ENCODE measurements at regions not wholly inside any gene's neighbourhood (a gene's known extent, or its start where the extent isn't known, plus 50 kb on each side); places are given as distances from the start of the nearest gene placed in this dataset.

DNA sequence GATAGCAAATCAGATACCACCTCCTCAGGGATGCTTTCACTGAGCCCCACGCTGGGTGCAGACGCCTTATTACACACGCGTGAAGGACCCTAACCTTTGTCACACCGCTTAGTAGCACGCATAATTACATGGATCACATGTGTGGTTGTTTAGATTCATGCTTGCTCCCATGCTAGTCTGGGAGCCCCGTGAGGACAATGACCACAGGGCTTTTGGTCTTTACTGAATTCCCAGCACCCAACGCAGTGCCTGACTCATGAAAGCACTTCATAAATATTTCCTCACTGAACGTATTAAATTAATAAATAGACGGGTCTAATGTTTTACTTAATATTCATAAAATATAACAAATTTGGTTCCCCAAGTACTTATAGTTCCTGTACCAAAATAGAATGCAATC, 132.5 kb downstream of the ALDH8A1 start:
- no peaks in the 10 kb centered on the region for H4K20me1 ChIP-seq (ENCODE audit: control insufficient read depth, extremely low read depth, insufficient read depth, low read length)
- H3K9ac ChIP-seq (ENCODE audit: insufficient read depth, low read length) = no peak overlapping the region
- no peaks in the 10 kb centered on the region for H3K27me3 ChIP-seq (ENCODE audit: control insufficient read depth, insufficient read depth, low read length)
- no peak overlapping the region for H3K4me2 ChIP-seq (ENCODE audit: extremely low read depth, insufficient read depth, low read length)
- H3K79me2 ChIP-seq (ENCODE audit: control insufficient read depth, insufficient read depth, low read length) = no peaks in the 10 kb centered on the region
- H3K4me1 ChIP-seq (ENCODE audit: control insufficient read depth, extremely low read depth, insufficient read depth, low read length) = peaks cover 5% of the 10 kb centered on the region
- DNase-seq (ENCODE audit: low read depth in 2 of 2) = no peak
- H3K27ac ChIP-seq (ENCODE audit: insufficient read depth, low read length) = no peak overlapping the region
- no peak overlapping the region for H2AFZ ChIP-seq (ENCODE audit: low read length)
- TF ChIP-seq CTCF (conservative IDR thresholded peaks at IDR 0.05 in 1 of 2, IDR thresholded peaks at IDR 0.05 in 1 of 2; ENCODE audit: low read depth in 1 of 2, low read length in 2 of 2) (no peak), EZH2 (IDR thresholded peaks at IDR 0.05; ENCODE audit: low read length, missing control alignments) (no peak)
- H3K36me3 ChIP-seq (ENCODE audit: control insufficient read depth, insufficient read depth, low read length) = no peaks in the 10 kb centered on the region
- H3K9me3 ChIP-seq (ENCODE audit: control insufficient read depth, insufficient read depth, low read depth, low read length) = no peaks in the 10 kb centered on the region
- no peak overlapping the region for H3K4me3 ChIP-seq (replicated peaks in 1 of 4; ENCODE audit: control extremely low read depth in 1 of 4, insufficient read depth in 1 of 4, low read depth in 3 of 4, low read length in 4 of 4)

GRCh38 chr6:134816780-134817179, 133.1 kb downstream of the ALDH8A1 start:
- Histone ChIP-seq H3K36me3 (ENCODE audit: control insufficient read depth, insufficient read depth, low read length) (no peaks in the 10 kb centered on the region), H2AFZ (ENCODE audit: low read length) (no peak overlapping the region), H3K9me3 (ENCODE audit: control insufficient read depth, insufficient read depth, low read depth, low read length) (no peaks in the 10 kb centered on the region), H3K27ac (ENCODE audit: insufficient read depth, low read length) (no peak overlapping the region), H4K20me1 (ENCODE audit: control insufficient read depth, extremely low read depth, insufficient read depth, low read length) (no peaks in the 10 kb centered on the region), H3K4me2 (ENCODE audit: extremely low read depth, insufficient read depth, low read length) (no peak overlapping the region), H3K9ac (ENCODE audit: insufficient read depth, low read length) (no peak overlapping the region), H3K79me2 (ENCODE audit: control insufficient read depth, insufficient read depth, low read length) (no peaks in the 10 kb centered on the region), H3K27me3 (ENCODE audit: control insufficient read depth, insufficient read depth, low read length) (no peaks in the 10 kb centered on the region), H3K4me1 (ENCODE audit: control insufficient read depth, extremely low read depth, insufficient read depth, low read length) (peaks cover 5% of the 10 kb centered on the region), H3K4me3 (replicated peaks in 1 of 4; ENCODE audit: control extremely low read depth in 1 of 4, insufficient read depth in 1 of 4, low read depth in 3 of 4, low read length in 4 of 4) (no peak overlapping the region)
- no peak for TF ChIP-seq CTCF (conservative IDR thresholded peaks at IDR 0.05 in 1 of 2, IDR thresholded peaks at IDR 0.05 in 1 of 2; ENCODE audit: low read depth in 1 of 2, low read length in 2 of 2)
- no peak for TF ChIP-seq EZH2 (IDR thresholded peaks at IDR 0.05; ENCODE audit: low read length, missing control alignments)
- peak in 1 of 2 donors; percentile 77 for DNase-seq (ENCODE audit: low read depth in 2 of 2)

GRCh38 chr6:134816300-134816699, 133.6 kb downstream of the ALDH8A1 start:
- H3K27ac ChIP-seq (ENCODE audit: insufficient read depth, low read length) = no peak overlapping the region
- H3K4me2 ChIP-seq (ENCODE audit: extremely low read depth, insufficient read depth, low read length) = no peak overlapping the region
- no peaks in the 10 kb centered on the region for H3K79me2 ChIP-seq (ENCODE audit: control insufficient read depth, insufficient read depth, low read length)
- H2AFZ ChIP-seq (ENCODE audit: low read length) = no peak overlapping the region
- H3K27me3 ChIP-seq (ENCODE audit: control insufficient read depth, insufficient read depth, low read length) = no peaks in the 10 kb centered on the region
- no peaks in the 10 kb centered on the region for H3K36me3 ChIP-seq (ENCODE audit: control insufficient read depth, insufficient read depth, low read length)
- no peaks in the 10 kb centered on the region for H4K20me1 ChIP-seq (ENCODE audit: control insufficient read depth, extremely low read depth, insufficient read depth, low read length)
- no peaks in the 10 kb centered on the region for H3K9me3 ChIP-seq (ENCODE audit: control insufficient read depth, insufficient read depth, low read depth, low read length)
- no peak for TF ChIP-seq CTCF (conservative IDR thresholded peaks at IDR 0.05 in 1 of 2, IDR thresholded peaks at IDR 0.05 in 1 of 2; ENCODE audit: low read depth in 1 of 2, low read length in 2 of 2)
- no peak for TF ChIP-seq EZH2 (IDR thresholded peaks at IDR 0.05; ENCODE audit: low read length, missing control alignments)
- no peak overlapping the region for H3K4me3 ChIP-seq (replicated peaks in 1 of 4; ENCODE audit: control extremely low read depth in 1 of 4, insufficient read depth in 1 of 4, low read depth in 3 of 4, low read length in 4 of 4)
- DNase-seq (ENCODE audit: low read depth in 2 of 2) = peak in 1 of 2 donors; percentile 34
- peaks cover 5% of the 10 kb centered on the region for H3K4me1 ChIP-seq (ENCODE audit: control insufficient read depth, extremely low read depth, insufficient read depth, low read length)
- no peak overlapping the region for H3K9ac ChIP-seq (ENCODE audit: insufficient read depth, low read length)
